Neuronal stem cell (in vitro differentiated cells): ENCODE measurements at regions not wholly inside any gene's neighbourhood (a gene's known extent, or its start where the extent isn't known, plus 50 kb on each side); places are given as distances from the start of the nearest gene placed in this dataset.

Experiments used
- DNase-seq: peaks from one replicate; pipeline ENCODE4 v3.0.0-alpha.2; 2013; ENCODE audit warnings: low spot score
- H2AFZ ChIP-seq: one replicate; pipeline ENCODE4 v1.6.1; 2013; ENCODE audit warnings: mild to moderate bottlenecking, low read length, inconsistent platforms
- H2AK5ac ChIP-seq: 2 replicates; pipeline ENCODE4 v1.6.1; 2013; ENCODE audit warnings: low read depth, mild to moderate bottlenecking, inconsistent platforms, low read length, moderate library complexity, mixed read lengths
- H2BK120ac ChIP-seq: 2 replicates; pipeline ENCODE4 v1.6.1; 2013; ENCODE audit warnings: low read depth, mild to moderate bottlenecking, inconsistent platforms, low read length, moderate library complexity, mixed read lengths
- H2BK12ac ChIP-seq: one replicate; pipeline ENCODE4 v1.6.1; 2013; ENCODE audit warnings: low read length, inconsistent platforms
- H2BK15ac ChIP-seq: 2 replicates; pipeline ENCODE4 v1.6.1; 2013; ENCODE audit warnings: mild to moderate bottlenecking, low read length, inconsistent platforms, mixed read lengths
- H2BK5ac ChIP-seq: one replicate; pipeline ENCODE4 v1.6.1; 2013; ENCODE audit warnings: inconsistent platforms, mild to moderate bottlenecking, low read length, moderate library complexity
- H3K14ac ChIP-seq: one replicate; pipeline ENCODE4 v1.6.1; 2013; ENCODE audit warnings: low read length, inconsistent platforms
- H3K18ac ChIP-seq: 2 replicates; pipeline ENCODE4 v1.6.1; 2013; ENCODE audit warnings: low read length, inconsistent platforms
- H3K23ac ChIP-seq: 2 replicates; pipeline ENCODE4 v1.6.1; 2013; ENCODE audit warnings: low read depth, mild to moderate bottlenecking, mixed read lengths, low read length, inconsistent platforms; ENCODE audit not compliant: poor library complexity
- H3K27ac ChIP-seq: replicated peaks from 3 replicates; pipeline ENCODE4 v1.5.1; 2013; ENCODE audit warnings: low read length, inconsistent platforms
- H3K27me3 ChIP-seq, 3 experiments: 2 replicates each; pipeline ENCODE4 v1.6.1; 2013; ENCODE audit warnings: low read length in 3 of 3, mild to moderate bottlenecking in 2 of 3, inconsistent platforms in 1 of 3, low read depth in 1 of 3, mixed read lengths in 1 of 3, moderate library complexity in 1 of 3; ENCODE audit not compliant: control insufficient read depth in 3 of 3, insufficient read depth in 3 of 3
- H3K36me3 ChIP-seq, 2 donors: replicated peaks in 1 of 2; 2 replicates each; pipeline ENCODE4 v1.6.1; 2013; ENCODE audit warnings: low read length in 2 of 2; ENCODE audit not compliant: control insufficient read depth in 2 of 2, insufficient read depth in 2 of 2
- H3K4ac ChIP-seq: 2 replicates; pipeline ENCODE4 v1.6.1; 2013; ENCODE audit warnings: inconsistent platforms, mild to moderate bottlenecking, low read length, moderate library complexity
- H3K4me1 ChIP-seq, 2 donors: 1 replicate in 1 of 2; 2 replicates in 1 of 2; pipeline ENCODE4 v1.6.1; 2013; ENCODE audit warnings: low read length in 2 of 2, low read depth in 1 of 2; ENCODE audit not compliant: control insufficient read depth in 2 of 2, insufficient read depth in 1 of 2
- H3K4me2 ChIP-seq: one replicate; pipeline ENCODE4 v1.6.1; 2013; ENCODE audit warnings: mild to moderate bottlenecking, low read length, inconsistent platforms; ENCODE audit not compliant: insufficient read depth, poor library complexity, severe bottlenecking
- H3K4me3 ChIP-seq, 2 donors: 2 replicates each; pipeline ENCODE4 v1.5.1; 2013; ENCODE audit warnings: low read length in 2 of 2, mild to moderate bottlenecking in 2 of 2, inconsistent platforms in 1 of 2, moderate library complexity in 1 of 2
- H3K79me1 ChIP-seq: one replicate; pipeline ENCODE4 v1.6.1; 2013; ENCODE audit warnings: low read depth, mild to moderate bottlenecking, inconsistent platforms, low read length, moderate library complexity
- H3K9ac ChIP-seq: one replicate; pipeline ENCODE4 v1.6.1; 2013; ENCODE audit warnings: mild to moderate bottlenecking, low read depth, low read length, inconsistent platforms; ENCODE audit not compliant: poor library complexity
- H3K9me3 ChIP-seq, 2 donors: replicated peaks in 1 of 2; 2 replicates each; pipeline versions ENCODE3 to v1.6.1; 2013; ENCODE audit warnings: low read length in 2 of 2, mild to moderate bottlenecking in 2 of 2, inconsistent platforms in 1 of 2, low read depth in 1 of 2, mixed read lengths in 1 of 2, moderate library complexity in 1 of 2; ENCODE audit not compliant: control insufficient read depth in 2 of 2, insufficient read depth in 1 of 2
- H4K8ac ChIP-seq: one replicate; pipeline ENCODE4 v1.6.1; 2013; ENCODE audit warnings: low read depth, mild to moderate bottlenecking, inconsistent platforms, low read length, moderate library complexity
- H4K91ac ChIP-seq: one replicate; pipeline ENCODE4 v1.6.1; 2013; ENCODE audit warnings: low read length, low read depth, mild to moderate bottlenecking, inconsistent platforms; ENCODE audit not compliant: poor library complexity
- WGBS, 2 donors: extraction: QIAGEN DNeasy Blood & Tissue Kit; methylation state at CpG; one replicate each; pipeline ENCODE4 v1.1.7; 2013; ENCODE audit warnings: missing lambda C conversion rate in 2 of 2, mixed read lengths in 1 of 2; ENCODE audit not compliant: insufficient read length in 2 of 2, insufficient replicate concordance in 1 of 2; ENCODE audit errors: extremely low coverage in 2 of 2; 5-methylcytosine and 5-hydroxymethylcytosine counted together

- Histone ChIP-seq H2BK5ac (no peak overlapping the region), H3K4ac (no peak overlapping the region), H2AK5ac (no peak overlapping the region), H2BK12ac (no peak overlapping the region), H3K27me3 (no peaks in the 10 kb centered on the region), H3K9me3 (no peaks in the 10 kb centered on the region), H3K14ac (no peak overlapping the region), H2AFZ (no peak overlapping the region), H2BK15ac (no peak overlapping the region), H2BK120ac (no peak overlapping the region), H4K8ac (no peak overlapping the region), H3K4me3 (no peak overlapping the region), H3K4me2 (no peak overlapping the region), H4K91ac (no peak overlapping the region), H3K9ac (no peak overlapping the region), H3K36me3 (no peaks in the 10 kb centered on the region), H3K18ac (no peak overlapping the region), H3K27ac (no peak overlapping the region), H3K23ac (no peak overlapping the region), H3K79me1 (no peaks in the 10 kb centered on the region), H3K4me1 (peaks cover 12 to 26% of the 10 kb centered on the region in 2 donors)
- DNase-seq, result no peak
- no CpG with 5 or more reads among the region's 1 CpG for WGBS, 2 donors
These were observed 282.7 kb upstream of the CITED2 start for GRCh38 chr6:139657119-139657518.

- Histone ChIP-seq H3K4ac (no peak overlapping the region), H3K4me3 (no peak overlapping the region), H3K79me1 (no peaks in the 10 kb centered on the region), H3K9me3 (no peaks in the 10 kb centered on the region), H4K91ac (no peak overlapping the region), H3K36me3 (no peaks in the 10 kb centered on the region), H3K23ac (no peak overlapping the region), H2BK15ac (no peak overlapping the region), H2BK5ac (no peak overlapping the region), H2AK5ac (no peak overlapping the region), H3K4me2 (no peak overlapping the region), H3K27me3 (no peaks in the 10 kb centered on the region), H3K18ac (no peak overlapping the region), H3K9ac (no peak overlapping the region), H2AFZ (no peak overlapping the region), H2BK120ac (no peak overlapping the region), H3K14ac (no peak overlapping the region), H2BK12ac (no peak overlapping the region), H4K8ac (no peak overlapping the region), H3K4me1 (peaks cover 12 to 26% of the 10 kb centered on the region in 2 donors), H3K27ac (no peak overlapping the region)
- no CpG with 5 or more reads among the region's 5 CpGs for WGBS, 2 donors
- no peak for DNase-seq
These were observed 281.6 kb upstream of the CITED2 start for GRCh38 chr6:139655783-139656705.

- Histone ChIP-seq H3K27me3 (no peaks in the 10 kb centered on the region), H2BK5ac (no peak overlapping the region), H4K8ac (no peak overlapping the region), H3K23ac (no peak overlapping the region), H3K4me2 (no peak overlapping the region), H3K14ac (no peak overlapping the region), H3K4ac (no peak overlapping the region), H2BK12ac (no peak overlapping the region), H3K36me3 (no peaks in the 10 kb centered on the region), H3K9ac (no peak overlapping the region), H2BK120ac (no peak overlapping the region), H3K79me1 (no peaks in the 10 kb centered on the region), H3K27ac (no peak overlapping the region), H2BK15ac (no peak overlapping the region), H2AK5ac (no peak overlapping the region), H4K91ac (no peak overlapping the region), H3K4me1 (peaks cover 12 to 26% of the 10 kb centered on the region in 2 donors), H3K4me3 (no peak overlapping the region), H2AFZ (no peak overlapping the region), H3K18ac (no peak overlapping the region), H3K9me3 (no peaks in the 10 kb centered on the region)
- no CpG with 5 or more reads among the region's 10 CpGs for WGBS, 2 donors
- no peak for DNase-seq
These were observed 280.7 kb upstream of the CITED2 start for GRCh38 chr6:139654888-139655782.

- no peak overlapping the region for H2AK5ac ChIP-seq
- H4K91ac ChIP-seq, result no peak overlapping the region
- no peak overlapping the region for H2BK120ac ChIP-seq
- DNase-seq, result no peak
- H2BK15ac ChIP-seq, result no peak overlapping the region
- no CpG with 5 or more reads among the region's 5 CpGs for WGBS, 2 donors
- no peak overlapping the region for H3K14ac ChIP-seq
- no peak overlapping the region for H2AFZ ChIP-seq
- H3K4me3 ChIP-seq, result no peak overlapping the region
- no peaks in the 10 kb centered on the region for H3K9me3 ChIP-seq
- H3K23ac ChIP-seq, result no peak overlapping the region
- H4K8ac ChIP-seq, result no peak overlapping the region
- H2BK12ac ChIP-seq, result no peak overlapping the region
- H3K18ac ChIP-seq, result no peak overlapping the region
- H3K79me1 ChIP-seq, result no peaks in the 10 kb centered on the region
- H3K27me3 ChIP-seq, result no peaks in the 10 kb centered on the region
- no peaks in the 10 kb centered on the region for H3K36me3 ChIP-seq
- H3K4me2 ChIP-seq, result no peak overlapping the region
- no peak overlapping the region for H3K9ac ChIP-seq
- H2BK5ac ChIP-seq, result no peak overlapping the region
- no peak overlapping the region for H3K4ac ChIP-seq
- H3K4me1 ChIP-seq, result peaks cover 12 to 26% of the 10 kb centered on the region in 2 donors
- no peak overlapping the region for H3K27ac ChIP-seq
These were observed 279.9 kb upstream of the CITED2 start for GRCh38 chr6:139654309-139654708.
